PC-9 (cell line): ENCODE measurements at regions not wholly inside any gene's neighbourhood (a gene's known extent, or its start where the extent isn't known, plus 50 kb on each side); places are given as distances from the start of the nearest gene placed in this dataset.
A peak's percentile ranks its signal among the peaks of the same experiment; 100 is the strongest.

Experiments used
- BruUV-seq: library from RNA; stranded (reverse); fragments of 400-500 nt; replicated peaks from 2 replicates; lab custom pipeline; 2021; lab: Mats Ljungman, UMichigan
- CTCF ChIA-PET: fragments of 300-600 bp; sonication (Branson Sonifier 250); formaldehyde crosslinking; loops from one replicate; lab custom pipeline; 2022; ENCODE audit warnings: antibody characterized with exemption; lab: Charles Lee
- POLR2A ChIA-PET: fragments of 300-600 bp; sonication (Branson Sonifier 250); formaldehyde crosslinking; loops from one replicate; lab custom pipeline; 2022; ENCODE audit warnings: antibody characterized with exemption; ENCODE audit not compliant: unreplicated experiment; lab: Charles Lee
- DNase-seq, 2 experiments: peaks; one replicate each; pipeline versions ENCODE4 v3.0.0 to v3.0.0-alpha.2; 2015 to 2022; ENCODE audit warnings: mixed read lengths in 1 of 2
- H2AFZ ChIP-seq: fragments of 200-600 bp; sonication (generic); 2 replicates; pipeline ENCODE4 v1.8.1; 2017; ENCODE audit warnings: antibody characterized with exemption
- H3F3A ChIP-seq: fragments of 200-600 bp; sonication (generic); 2 replicates; pipeline ENCODE4 v1.8.1; 2017; ENCODE audit warnings: antibody characterized with exemption, mild to moderate bottlenecking, low read depth; ENCODE audit not compliant: insufficient read depth
- H3K27ac ChIP-seq: fragments of 200-600 bp; sonication (generic); 2 replicates; pipeline ENCODE4 v1.6.1; 2016; ENCODE audit warnings: mixed run types
- H3K27me3 ChIP-seq: fragments of 200-600 bp; sonication (generic); 2 replicates; pipeline ENCODE4 v1.6.1; 2016; ENCODE audit warnings: low read depth, mixed run types; ENCODE audit not compliant: insufficient read depth
- H3K36me3 ChIP-seq: fragments of 200-600 bp; sonication (generic); 2 replicates; pipeline ENCODE4 v1.6.1; 2016; ENCODE audit warnings: low read depth, mixed run types
- H3K4me1 ChIP-seq: fragments of 200-600 bp; sonication (generic); replicated peaks from 2 replicates; pipeline ENCODE4 v1.6.1; 2016; ENCODE audit warnings: mixed run types; ENCODE audit not compliant: insufficient read depth
- H3K4me2 ChIP-seq: fragments of 200-600 bp; sonication (generic); 2 replicates; pipeline ENCODE4 v1.6.1; 2017; ENCODE audit warnings: mixed run types
- H3K4me3 ChIP-seq: fragments of 200-600 bp; sonication (generic); 2 replicates; pipeline ENCODE4 v1.6.1; 2016; ENCODE audit warnings: mixed run types
- H3K79me2 ChIP-seq: fragments of 200-600 bp; sonication (generic); 2 replicates; pipeline ENCODE4 v1.6.1; 2017; ENCODE audit warnings: low read depth, mixed run types
- H3K9me2 ChIP-seq: fragments of 200-600 bp; sonication (generic); 2 replicates; pipeline ENCODE4 v1.8.1; 2017; ENCODE audit warnings: mild to moderate bottlenecking; ENCODE audit not compliant: insufficient read depth
- H3K9me3 ChIP-seq: fragments of 200-600 bp; sonication (generic); 2 replicates; pipeline ENCODE4 v1.8.1; 2016; ENCODE audit warnings: low read depth; ENCODE audit not compliant: insufficient read depth
- H4K20me1 ChIP-seq: fragments of 200-600 bp; sonication (generic); 2 replicates; pipeline ENCODE4 v1.8.1; 2017; ENCODE audit not compliant: insufficient read depth
- CTCF ChIP-seq: fragments of 200-600 bp; sonication (generic); conservative IDR thresholded peaks from 2 replicates; pipeline ENCODE4 v1.6.1; 2017; ENCODE audit warnings: mixed run types, antibody characterized with exemption, mild to moderate bottlenecking, moderate library complexity
- EZH2 ChIP-seq: fragments of 200-600 bp; sonication (generic); IDR thresholded peaks from 2 replicates; pipeline ENCODE4 v1.8.0; 2017; ENCODE audit warnings: antibody characterized with exemption, low read depth
- intact Hi-C: fragments of 100-400 bp; cut with micrococcal nuclease; formaldehyde crosslinking; loops from one replicate; pipeline ENCODE4 v1.10.0; 2022; ENCODE audit not compliant: unreplicated experiment

- H2AFZ ChIP-seq: no peak overlapping the region
- H4K20me1 ChIP-seq: no peaks in the 10 kb centered on the region
- H3K4me1 ChIP-seq: peaks cover 51% of the 10 kb centered on the region
- POLR2A ChIA-PET: interaction anchor here (0.6 kb wide), 1 partner anchor 407 kb away, joined by 3 read pairs; no protein-coding TSS in a partner anchor
- H3K36me3 ChIP-seq: no peaks in the 10 kb centered on the region
- intact Hi-C loops: loop anchor here (1.0 to 5.0 kb wide), 2 partner anchors 88 to 311 kb away; no protein-coding TSS in a partner anchor
- TSS peak; percentile 70 for BruUV-seq
- peaks cover 22% of the 10 kb centered on the region; the same call in 1 of the 2 replicates for H3F3A ChIP-seq
- no peak for DNase-seq
- no peaks in the 10 kb centered on the region for H3K79me2 ChIP-seq
- no peak overlapping the region for H3K4me3 ChIP-seq
- TF ChIP-seq EZH2 (no peak), CTCF (no peak)
- H3K27ac ChIP-seq: no peak overlapping the region
- H3K4me2 ChIP-seq: no peak overlapping the region
- CTCF ChIA-PET: no interaction called here
- H3K9me3 ChIP-seq: no peaks in the 10 kb centered on the region
- H3K9me2 ChIP-seq: no peaks in the 10 kb centered on the region
- H3K27me3 ChIP-seq: no peaks in the 10 kb centered on the region
These were observed 88.8 kb downstream of the SPRY4 start for GRCh38 chr5:142235870-142236672.

- Histone ChIP-seq H3K79me2 (no peaks in the 10 kb centered on the region), H3K9me3 (no peaks in the 10 kb centered on the region), H3K4me3 (peak overlapping the region; percentile 17; the same call in 1 of the 2 replicates), H2AFZ (0 out of 2 replicates have a peak overlapping the region, but pooled peaks have one; percentile 53), H3K27me3 (no peaks in the 10 kb centered on the region), H3K27ac (no peak overlapping the region; the same call in 1 of the 2 replicates), H3K36me3 (no peaks in the 10 kb centered on the region), H3K4me1 (peaks cover 45% of the 10 kb centered on the region), H3F3A (peaks cover 22% of the 10 kb centered on the region; the same call in 1 of the 2 replicates), H3K9me2 (no peaks in the 10 kb centered on the region), H3K4me2 (peak overlapping the region; percentile 66), H4K20me1 (no peaks in the 10 kb centered on the region)
- intact Hi-C loops: loop anchor here (1.0 to 5.0 kb wide), 2 partner anchors 89 to 312 kb away; no protein-coding TSS in a partner anchor
- POLR2A ChIA-PET: interaction anchor here (0.6 kb wide), 1 partner anchor 33 kb away, joined by 24 read pairs; no protein-coding TSS in a partner anchor
- no TSS peak for BruUV-seq
- no peak for TF ChIP-seq EZH2
- no peak for TF ChIP-seq CTCF
- peak; percentile 57 to 82 for DNase-seq
- CTCF ChIA-PET: interaction anchor here (0.6 to 0.7 kb wide), 3 partner anchors 28 to 1153 kb away, joined by 3 to 14 read pairs (median 8); no protein-coding TSS in a partner anchor
These were observed 89.6 kb downstream of the SPRY4 start for GRCh38 chr5:142235050-142235797.
